CD4-positive, alpha-beta T cell treated with Interleukin-10 for 1 hour (primary cell): ENCODE measurements at regions not wholly inside any gene's neighbourhood (a gene's known extent, or its start where the extent isn't known, plus 50 kb on each side); places are given as distances from the start of the nearest gene placed in this dataset.

ENCODE experiments used
- DNase-seq: peaks from one replicate; pipeline ENCODE4 v3.0.0-alpha.2; 2020

DNA sequence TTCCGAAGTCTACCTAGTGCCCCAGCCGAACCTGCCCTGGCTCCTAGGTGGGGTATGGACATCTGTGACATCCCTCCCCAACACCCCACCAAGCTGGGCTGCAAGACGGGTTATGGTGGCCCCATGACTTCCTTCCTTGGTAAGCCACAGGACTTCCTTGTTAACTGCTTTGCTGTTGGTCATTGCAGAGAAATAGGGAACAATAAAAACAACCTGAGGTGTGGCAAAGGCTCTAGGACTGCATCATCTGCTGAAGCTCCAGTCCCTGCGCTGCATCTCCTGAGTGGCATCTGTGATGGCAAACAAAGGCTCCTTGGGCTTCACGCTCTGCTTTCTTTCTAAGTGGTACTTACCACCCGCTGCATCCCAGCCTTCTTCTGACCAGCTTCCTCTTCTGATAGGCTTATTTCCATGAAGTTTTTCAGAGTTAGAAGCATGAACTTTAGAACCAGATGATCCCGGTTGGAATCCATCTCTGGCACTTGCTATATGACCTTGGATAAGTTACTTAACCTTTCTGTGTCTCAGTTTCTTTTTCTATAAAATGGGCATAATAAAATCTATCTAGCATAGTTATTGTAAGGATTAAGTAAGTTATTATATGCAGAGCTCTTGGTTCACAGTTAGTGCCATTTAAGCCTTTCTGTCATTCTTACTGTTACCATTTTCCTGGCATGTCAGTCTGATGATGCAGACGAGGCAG, 216.8 kb downstream of the RPS24 start:
- no peak for DNase-seq

DNA sequence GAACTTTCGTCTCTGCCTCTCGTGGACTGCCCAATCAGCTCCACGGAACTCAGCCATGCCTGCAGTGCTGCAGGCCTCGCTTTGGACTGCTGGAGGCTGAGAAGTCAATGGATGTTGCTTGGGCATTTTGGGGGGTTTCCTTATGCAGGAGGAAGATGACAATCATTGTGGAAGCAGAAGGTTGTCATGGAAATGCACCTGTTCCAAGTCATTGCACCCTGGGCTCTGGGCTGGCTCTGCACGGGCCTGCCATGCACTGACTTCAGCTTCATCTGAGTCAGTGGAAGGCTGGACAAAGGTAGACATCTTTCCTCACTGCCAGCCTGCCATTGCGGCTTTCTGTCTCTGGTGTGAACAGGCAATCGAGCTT, 217.3 kb downstream of the RPS24 start:
- no peak for DNase-seq

DNA sequence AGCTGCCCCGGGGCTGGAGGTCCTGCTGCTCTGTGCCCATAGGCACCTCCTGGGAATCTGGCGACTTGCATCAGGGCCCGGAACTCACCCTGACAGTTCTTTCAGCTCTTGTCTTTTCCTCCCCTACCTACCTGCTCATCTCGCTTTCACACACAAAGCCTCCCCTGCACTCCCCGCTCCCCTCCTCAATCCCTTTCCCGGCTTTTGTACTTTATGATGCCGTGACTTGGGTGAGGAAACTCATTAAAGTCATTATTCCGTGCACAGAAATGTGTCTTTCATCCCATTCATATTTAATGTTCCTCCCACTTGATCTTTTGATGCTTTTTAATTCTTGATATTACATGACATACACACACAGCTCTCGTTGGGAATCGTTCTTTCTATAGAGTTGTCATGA, 218.6 kb downstream of the RPS24 start:
- no peak for DNase-seq

DNA sequence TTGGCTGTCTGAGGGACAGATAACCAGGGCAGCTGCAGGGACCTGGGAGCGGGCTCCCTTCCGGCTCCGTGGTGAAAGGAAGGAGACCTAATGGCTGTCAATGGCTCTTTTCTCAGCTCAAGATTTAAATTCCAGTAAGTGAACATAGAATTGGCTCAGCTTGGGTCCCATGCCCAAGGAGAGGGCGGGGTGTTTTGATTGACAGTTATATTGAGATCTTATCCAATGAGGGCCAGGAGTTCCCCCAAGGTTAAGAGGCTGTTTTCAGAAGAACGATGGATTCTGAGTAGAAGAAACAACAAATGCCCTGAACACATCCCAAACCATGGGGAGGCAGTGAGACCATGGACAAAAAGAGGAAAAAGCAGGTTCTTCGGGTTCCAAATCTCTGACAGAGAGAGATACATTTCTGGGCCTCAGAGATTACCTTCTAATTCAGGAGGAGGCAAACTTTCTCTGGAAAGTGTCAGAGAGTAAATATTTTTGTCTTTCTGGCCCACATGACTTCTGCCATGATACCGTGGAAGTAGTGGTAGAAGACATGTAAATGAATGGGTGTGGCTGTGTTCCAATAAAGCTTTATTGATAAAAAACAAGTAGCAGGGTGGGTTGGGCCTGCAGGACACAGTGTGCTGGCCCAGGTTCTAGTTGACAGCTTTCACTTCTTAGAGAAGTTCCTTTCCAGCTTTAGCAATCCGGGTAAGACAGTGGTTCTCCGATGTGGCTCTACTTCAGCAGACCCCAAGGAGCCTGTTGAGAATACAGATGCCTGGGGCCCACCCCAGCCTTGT, 219.6 kb downstream of the RPS24 start:
- no peak for DNase-seq

GRCh38 chr10:78254013-78254412, 220.3 kb downstream of the RPS24 start:
- DNase-seq, result no peak

- no peak for DNase-seq
Observed at GRCh38 chr10:78255214-78255613, 221.6 kb downstream of the RPS24 start.

DNA sequence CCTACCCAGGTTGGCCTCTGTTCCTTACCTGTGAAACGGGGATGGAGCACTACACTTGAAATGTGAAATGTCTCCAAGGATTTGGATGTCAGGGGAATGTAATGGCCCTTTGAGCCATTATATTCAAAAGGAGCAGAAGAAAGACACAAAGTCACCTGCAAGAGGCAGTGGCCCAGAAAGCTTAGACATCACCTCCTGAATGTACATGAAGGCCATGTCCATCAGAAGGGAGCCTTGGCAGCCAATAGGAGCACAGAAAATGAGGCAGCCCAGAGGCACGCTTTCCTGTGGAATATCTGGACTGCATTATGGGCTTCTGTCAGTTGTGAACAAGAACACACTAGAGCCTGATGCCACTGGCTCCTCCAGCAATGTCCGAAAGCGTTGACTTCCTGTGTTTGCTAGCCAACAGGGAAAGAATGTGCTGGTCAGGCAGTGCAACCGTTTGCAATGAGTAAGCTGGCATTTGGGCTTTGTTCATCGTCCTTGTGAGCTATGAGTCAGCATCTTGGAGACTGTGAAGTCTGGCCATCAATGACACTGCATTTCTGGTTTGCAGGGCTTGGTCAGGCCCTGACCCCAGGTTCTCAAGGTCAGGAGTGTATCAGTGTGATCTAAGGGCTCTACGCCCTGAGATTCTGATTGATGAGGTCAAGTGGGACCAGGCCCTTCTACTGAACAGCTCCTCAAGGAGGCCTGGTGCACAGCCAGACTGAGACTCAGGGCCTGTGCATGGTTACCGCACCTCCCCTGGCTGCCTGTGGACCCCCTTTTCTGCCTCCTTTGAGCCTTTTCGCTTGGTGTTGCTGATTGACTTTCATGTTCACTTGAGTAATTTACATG, 222.4 kb downstream of the RPS24 start:
- no peak for DNase-seq

- no peak for DNase-seq
Observed at GRCh38 chr10:78258323-78259030, 224.8 kb downstream of the RPS24 start.

DNA sequence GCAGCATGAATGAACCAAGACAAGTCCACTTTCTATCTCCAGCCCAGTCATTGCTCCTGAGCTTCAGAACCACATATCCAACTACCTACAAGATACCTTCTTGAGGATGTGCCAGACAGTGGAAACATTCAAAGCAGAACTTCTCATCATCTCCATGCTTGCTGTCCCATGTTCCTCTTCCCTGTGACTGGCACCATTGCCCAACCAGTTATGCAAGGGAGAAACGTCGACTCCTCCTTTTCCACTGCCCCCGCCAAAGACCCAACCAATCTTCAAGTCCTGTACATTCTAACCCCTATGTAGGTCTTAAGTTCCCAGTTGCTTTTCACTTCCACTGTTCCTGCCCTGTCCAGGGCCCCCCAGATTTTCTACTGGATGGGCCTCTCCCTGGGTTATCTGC, 225.7 kb downstream of the RPS24 start:
- no peak for DNase-seq

- no peak for DNase-seq
Observed at GRCh38 chr10:78260141-78260540, 226.5 kb downstream of the RPS24 start.

DNA sequence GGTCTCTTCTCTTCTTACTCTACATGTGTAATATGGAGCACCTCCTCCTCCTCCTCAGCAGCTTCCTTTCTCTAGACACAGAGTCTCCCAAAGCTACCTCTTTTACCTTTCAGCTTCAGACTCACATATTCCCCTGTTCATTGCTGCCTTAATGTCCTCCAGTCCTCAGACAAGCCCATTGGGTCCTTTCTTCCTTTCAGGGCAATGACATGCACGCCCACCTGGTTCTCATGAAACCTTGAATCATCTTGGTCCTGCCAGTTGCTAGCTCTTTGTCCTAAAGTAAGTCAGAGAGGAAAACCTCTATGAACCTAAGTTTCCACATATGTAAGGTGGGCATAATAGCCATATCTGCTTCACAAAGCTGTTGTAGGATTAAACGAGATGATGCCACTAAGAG, 227.0 kb downstream of the RPS24 start:
- DNase-seq, result no peak

DNA sequence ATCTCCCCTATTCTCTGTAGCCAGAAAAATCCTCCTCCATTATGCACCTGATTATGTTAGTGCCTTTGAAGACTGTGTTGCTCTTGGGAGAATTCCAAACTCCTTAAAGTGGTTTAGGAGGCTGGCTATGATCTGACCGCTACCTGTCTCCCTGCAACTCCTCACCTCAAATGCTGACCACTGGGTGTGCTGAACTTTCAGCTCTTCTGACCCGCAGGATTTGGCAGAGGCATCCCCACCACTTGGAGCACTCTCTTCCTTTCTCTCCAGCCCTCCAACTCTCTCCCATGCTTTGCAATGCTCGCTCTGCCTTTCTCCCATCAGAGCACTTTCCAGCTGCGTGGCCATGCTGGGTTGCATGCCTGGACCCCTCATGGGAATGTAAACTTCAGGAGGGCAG, 227.6 kb downstream of the RPS24 start:
- no peak for DNase-seq

- no peak for DNase-seq
Observed at GRCh38 chr10:78262860-78263259, 229.2 kb downstream of the RPS24 start.

GRCh38 chr10:78263521-78263988, 229.9 kb downstream of the RPS24 start:
- no peak for DNase-seq

DNA sequence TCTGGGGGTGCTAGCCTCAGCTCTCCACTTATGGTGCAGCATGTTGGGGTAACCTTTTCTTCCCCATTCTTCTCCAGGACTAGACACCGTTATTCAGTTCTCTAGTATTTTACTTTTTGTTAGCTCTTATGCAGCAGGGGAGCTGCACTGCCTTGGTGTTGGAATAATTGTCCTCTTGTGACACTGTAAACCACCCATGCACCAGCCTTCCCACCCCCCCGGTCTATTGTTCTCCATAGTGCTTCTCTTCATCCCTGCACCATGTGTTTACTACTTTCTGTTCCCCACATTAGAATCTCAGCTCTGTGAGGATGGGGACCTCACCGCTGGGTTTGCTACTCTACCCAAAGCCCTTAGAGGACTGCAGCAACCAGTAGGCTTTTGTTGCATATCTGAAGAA, 230.7 kb downstream of the RPS24 start:
- no peak for DNase-seq

GRCh38 chr10:78266741-78267469, 233.2 kb downstream of the RPS24 start:
- no peak for DNase-seq

- no peak for DNase-seq
Observed at GRCh38 chr10:78267598-78267997, 233.9 kb downstream of the RPS24 start.

- DNase-seq, result no peak
Observed at GRCh38 chr10:78269060-78269459, 235.4 kb downstream of the RPS24 start.

DNA sequence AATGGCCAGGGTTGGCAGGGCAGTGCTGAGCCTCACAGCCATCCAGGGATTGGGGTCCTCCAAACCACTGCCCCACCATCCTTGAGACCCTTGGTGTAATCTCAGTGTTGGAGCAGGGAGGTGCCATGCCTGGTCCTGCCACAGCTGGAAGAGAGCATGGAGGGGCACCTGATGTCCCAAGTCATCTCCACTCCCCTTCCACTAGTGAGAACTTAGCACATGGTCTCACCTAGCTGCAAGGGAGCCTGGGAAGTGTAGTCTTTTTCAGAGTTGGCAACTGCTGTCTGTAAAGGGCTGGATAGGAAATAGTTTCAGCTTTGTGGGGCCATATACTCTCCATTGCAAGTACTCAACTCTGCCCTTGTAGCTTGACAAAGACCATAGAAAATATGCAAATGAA, 238.7 kb downstream of the RPS24 start:
- DNase-seq, result no peak

GRCh38 chr10:78274491-78274890, 240.8 kb downstream of the RPS24 start:
- no peak for DNase-seq

DNA sequence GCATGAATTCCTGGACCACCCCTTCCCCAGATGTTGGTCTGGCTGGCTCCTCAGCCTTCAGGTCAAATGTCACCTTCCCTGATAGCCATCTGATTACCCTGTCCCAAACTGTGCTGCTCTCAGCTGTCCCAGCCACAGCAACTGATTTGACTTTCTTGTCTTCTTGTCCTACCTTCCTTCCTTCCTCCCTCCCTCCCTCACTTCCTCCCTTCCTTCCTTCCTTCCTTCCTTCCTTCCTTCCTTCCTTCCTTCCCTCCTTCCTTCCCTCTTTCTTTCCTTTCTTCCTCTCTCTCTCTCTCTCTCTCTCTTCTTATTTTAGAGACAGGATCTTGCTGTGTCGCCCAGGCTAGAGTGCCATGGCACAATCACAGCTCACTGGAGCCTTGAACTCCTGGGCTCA, 242.5 kb downstream of the RPS24 start:
- DNase-seq, result no peak
